K562 (cell line): ENCODE measurements at regions not wholly inside any gene's neighbourhood (a gene's known extent, or its start where the extent isn't known, plus 50 kb on each side); places are given as distances from the start of the nearest gene placed in this dataset.

ENCODE experiments used
- ATAC-seq: fragments of 200-7000 bp; cut with Tn5 transposase; 3 replicates; pipeline ENCODE4 v1.9.1; 2020; ENCODE audit warnings: moderate library complexity
- BruUV-seq: library from RNA; stranded (reverse); fragments of 400-500 nt; replicated peaks from 2 replicates; lab custom pipeline; 2021; lab: Mats Ljungman, UMichigan
- CTCF ChIA-PET: fragments of 300-600 bp; formaldehyde crosslinking; extraction: SDS; loops from one replicate; lab custom pipeline; 2021; ENCODE audit warnings: low intra/inter-chr PET ratio; lab: Yijun Ruan, JAX
- POLR2A ChIA-PET: fragments of 300-600, 350-650 bp; sonication (Branson Sonifier 250); formaldehyde crosslinking; extraction: SDS; loops from one replicate; lab custom pipeline; 2021; ENCODE audit warnings: antibody characterized with exemption, inconsistent platforms; lab: Yijun Ruan, JAX
- DNase-seq, 4 experiments: peaks; one replicate each; pipeline versions ENCODE4 v3.0.0 to v3.0.0-alpha.2; 2011 to 2018; ENCODE audit warnings: low spot score in 3 of 4, mixed read lengths in 3 of 4; ENCODE audit errors: extremely low read depth in 1 of 4
- FAIRE-seq: peaks from 2 replicates; lab custom pipeline; 2011; peaks lifted over from hg19 to GRCh38; lab: Jason Lieb, UNC
- H2AFZ ChIP-seq: 2 replicates; pipeline ENCODE4 v1.6.0; 2011; ENCODE audit warnings: low read depth, low read length, control low read depth, inconsistent platforms
- H3K27ac ChIP-seq: fragments of 200-600 bp; 3 replicates; pipeline ENCODE4 v1.8.0; 2011; ENCODE audit warnings: low read depth, mild to moderate bottlenecking, control low read depth, inconsistent platforms, low read length, moderate library complexity, mixed read lengths; ENCODE audit errors: extremely low read depth
- H3K27me3 ChIP-seq, 2 experiments: fragments of 300-600 bp in 1 of 2; 2 replicates in 1 of 2; 3 replicates in 1 of 2; pipeline versions ENCODE4 v1.6.0 to v1.8.0; 2011; ENCODE audit warnings: inconsistent platforms in 2 of 2, low read length in 2 of 2, mild to moderate bottlenecking in 1 of 2, mixed read lengths in 1 of 2, moderate library complexity in 1 of 2; ENCODE audit not compliant: control insufficient read depth in 2 of 2, insufficient read depth in 2 of 2
- H3K36me3 ChIP-seq: fragments of 300-600 bp; 3 replicates; pipeline ENCODE4 v1.8.0; 2011; ENCODE audit warnings: mild to moderate bottlenecking, low read length, inconsistent platforms; ENCODE audit not compliant: control insufficient read depth, insufficient read depth
- H3K4me1 ChIP-seq, 2 experiments: fragments of 200-600 bp in 1 of 2; replicated peaks in 1 of 2; 2 replicates in 1 of 2; 3 replicates in 1 of 2; pipeline versions ENCODE4 v1.5.1 to v1.8.0; 2011; ENCODE audit warnings: inconsistent platforms in 2 of 2, low read length in 2 of 2, mild to moderate bottlenecking in 1 of 2, mixed read lengths in 1 of 2, moderate library complexity in 1 of 2; ENCODE audit not compliant: control insufficient read depth in 2 of 2, insufficient read depth in 2 of 2
- H3K4me2 ChIP-seq: 2 replicates; pipeline ENCODE4 v1.6.1; 2011; ENCODE audit warnings: low read length, control low read depth, inconsistent platforms, mixed read lengths; ENCODE audit not compliant: insufficient read depth
- H3K4me3 ChIP-seq: fragments of 200-600 bp; sonication (generic), shearing (Covaris generic); 2 replicates; pipeline ENCODE4 v1.5.1; 2016; ENCODE audit warnings: control low read depth, inconsistent platforms
- H3K79me2 ChIP-seq: fragments of 200-600 bp; 3 replicates; pipeline ENCODE4 v1.8.0; 2011; ENCODE audit warnings: low read length, inconsistent platforms; ENCODE audit not compliant: control insufficient read depth, insufficient read depth
- H3K9ac ChIP-seq, 2 experiments: 2 replicates each; pipeline versions ENCODE4 v1.6.0 to v1.6.1; 2011; ENCODE audit warnings: low read depth in 2 of 2, low read length in 2 of 2, control low read depth in 1 of 2, inconsistent platforms in 1 of 2, mild to moderate bottlenecking in 1 of 2, mixed read lengths in 1 of 2; ENCODE audit not compliant: insufficient read depth in 1 of 2
- H3K9me1 ChIP-seq: one replicate; pipeline ENCODE4 v1.6.0; 2011; ENCODE audit warnings: inconsistent platforms, mild to moderate bottlenecking, low read length, moderate library complexity; ENCODE audit not compliant: control insufficient read depth, insufficient read depth
- H3K9me3 ChIP-seq: replicated peaks from 2 replicates; pipeline ENCODE4 v1.5.1; 2011; ENCODE audit warnings: low read depth, low read length, inconsistent platforms; ENCODE audit not compliant: control insufficient read depth, insufficient read depth
- H4K20me1 ChIP-seq: replicated peaks from 2 replicates; pipeline ENCODE4 v1.6.1; 2011; ENCODE audit warnings: low read length, inconsistent platforms, mixed read lengths; ENCODE audit not compliant: control insufficient read depth, insufficient read depth
- ARID1B ChIP-seq: fragments of 450-650 bp; IDR thresholded peaks from 2 replicates; pipeline ENCODE4 v1.6.1; 2016; ENCODE audit warnings: antibody characterized with exemption, mild to moderate bottlenecking, inconsistent platforms
- FOSL1 ChIP-seq: fragments of 200-800 bp; sonication (Bioruptor generic); conservative IDR thresholded peaks from 2 replicates; pipeline ENCODE4 v1.6.1; 2016; ENCODE audit warnings: missing genetic modification characterization, missing compliant biosample characterization
- IRF2 ChIP-seq: sonication (generic); formaldehyde crosslinking; IDR thresholded peaks from 2 replicates; pipeline ENCODE4 v1.8.1; 2022; ENCODE audit warnings: mild to moderate bottlenecking, missing genetic modification reagents
- MAFG ChIP-seq: fragments of 450-650 bp; conservative IDR thresholded peaks from 2 replicates; pipeline ENCODE4 v1.6.1; 2016; ENCODE audit warnings: missing genetic modification characterization, missing compliant biosample characterization
- WGBS: fragments of 100-300 bp; shearing (Covaris generic); methylation state at CpG from one replicate; pipeline ENCODE4 v1.1.6; 2016; ENCODE audit warnings: low coverage, mixed read lengths; ENCODE audit not compliant: insufficient coverage; ENCODE audit errors: missing lambda C conversion rate; 5-methylcytosine and 5-hydroxymethylcytosine counted together
- in situ Hi-C: fragments of 300-500 bp; cut with MboI; formaldehyde crosslinking; loops from 4 replicates; pipeline ENCODE4 v1.15.0; 2018; ENCODE audit warnings: inconsistent platforms, mixed read lengths
- intact Hi-C: fragments of 100-400 bp; cut with micrococcal nuclease; formaldehyde crosslinking; loops from 2 replicates; pipeline ENCODE4 v1.14.2; 2022
- TF ChIP-seq, protein P1 (sequence below): sonication (generic); formaldehyde crosslinking; IDR thresholded peaks from 2 replicates; pipeline ENCODE4 v1.8.0; 2022; ENCODE audit warnings: mild to moderate bottlenecking, missing genetic modification reagents

DNA sequence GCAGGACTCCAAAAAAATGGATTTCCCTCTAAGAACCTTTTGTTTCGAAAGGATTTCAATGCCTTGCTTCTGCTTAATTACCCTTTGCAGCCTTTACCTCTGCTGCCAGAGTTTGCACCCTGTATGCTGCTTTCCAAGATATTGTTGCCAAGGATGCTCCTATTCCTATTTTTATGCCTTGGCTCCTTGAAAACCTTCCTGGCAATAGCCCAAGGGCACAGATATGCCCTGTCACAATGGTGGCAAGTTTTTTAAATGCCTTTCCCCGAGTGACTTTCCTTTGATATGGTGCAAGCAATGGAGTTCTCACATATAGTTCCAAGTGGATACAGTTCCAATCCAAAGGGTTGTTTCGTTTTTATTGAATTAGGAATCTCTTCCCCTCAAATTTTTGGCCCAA lies 1983.0 kb downstream of the MRPL39 start (continued):
- TF ChIP-seq, protein P1, sequence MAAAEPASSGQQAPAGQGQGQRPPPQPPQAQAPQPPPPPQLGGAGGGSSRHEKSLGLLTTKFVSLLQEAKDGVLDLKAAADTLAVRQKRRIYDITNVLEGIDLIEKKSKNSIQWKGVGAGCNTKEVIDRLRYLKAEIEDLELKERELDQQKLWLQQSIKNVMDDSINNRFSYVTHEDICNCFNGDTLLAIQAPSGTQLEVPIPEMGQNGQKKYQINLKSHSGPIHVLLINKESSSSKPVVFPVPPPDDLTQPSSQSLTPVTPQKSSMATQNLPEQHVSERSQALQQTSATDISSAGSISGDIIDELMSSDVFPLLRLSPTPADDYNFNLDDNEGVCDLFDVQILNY: no peak
- TF ChIP-seq FOSL1: no peak

DNA sequence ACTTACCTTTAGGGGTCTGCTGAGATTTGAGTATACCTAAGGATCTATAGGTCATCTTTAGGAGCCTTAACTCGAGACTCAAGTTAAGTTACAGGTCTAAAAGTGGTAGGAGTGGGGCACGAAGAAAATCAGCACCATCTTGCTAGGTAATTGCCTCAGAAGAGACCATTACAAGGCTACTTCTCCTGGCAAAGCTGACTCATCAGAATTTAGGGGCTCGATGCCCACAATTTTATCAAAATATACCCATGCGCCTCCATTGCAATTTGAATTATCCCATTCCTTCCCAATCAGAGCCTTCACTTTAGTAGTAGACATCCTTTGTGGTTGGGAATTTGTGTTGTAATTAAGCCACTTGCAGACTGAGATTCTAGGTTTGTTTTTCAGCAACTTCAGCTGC lies 1994.3 kb downstream of the MRPL39 start:
- DNase-seq (no peak), FAIRE-seq (no peak), ATAC-seq (no peak)
- Histone ChIP-seq H3K27ac (no peak overlapping the region), H3K4me3 (no peak overlapping the region), H3K4me1 (no peaks in the 10 kb centered on the region), H2AFZ (no peak overlapping the region), H4K20me1 (no peaks in the 10 kb centered on the region), H3K36me3 (no peaks in the 10 kb centered on the region), H3K79me2 (no peaks in the 10 kb centered on the region), H3K4me2 (no peak overlapping the region), H3K9me3 (no peaks in the 10 kb centered on the region), H3K9ac (no peak overlapping the region), H3K27me3 (no peaks in the 10 kb centered on the region), H3K9me1 (no peaks in the 10 kb centered on the region)
- 3% methylated on average over 4 of the region's 4 CpGs for WGBS
- no TSS peak for BruUV-seq
- intact Hi-C loops (no loop called here), in situ Hi-C loops (no loop called here)
- ChIA-PET CTCF (no interaction called here), POLR2A (no interaction called here)
- TF ChIP-seq IRF2 (CRISPR knock-in tag): no peak
- 0 out of 2 replicates have a peak, but pooled peaks have one; percentile 13 for TF ChIP-seq MAFG (tag)
- no peak for TF ChIP-seq ARID1B
